Neural cell (in vitro differentiated cells): ENCODE measurements at regions not wholly inside any gene's neighbourhood (a gene's known extent, or its start where the extent isn't known, plus 50 kb on each side); places are given as distances from the start of the nearest gene placed in this dataset.

ENCODE experiments used
- CTCF ChIP-seq: fragments of 450-650 bp; IDR thresholded peaks from 2 replicates; pipeline ENCODE4 v1.5.1; 2014; ENCODE audit warnings: antibody characterized with exemption, mild to moderate bottlenecking, moderate library complexity; ENCODE audit not compliant: poor library complexity, severe bottlenecking
- EP300 ChIP-seq: fragments of 450-650 bp; conservative IDR thresholded peaks from 2 replicates; pipeline ENCODE4 v1.6.1; 2014; ENCODE audit warnings: antibody characterized with exemption, mild to moderate bottlenecking, moderate library complexity; ENCODE audit not compliant: poor library complexity, severe bottlenecking
- EZH2 ChIP-seq: fragments of 200-600, 300-800 bp; shearing (Covaris generic), sonication (generic); IDR thresholded peaks from 2 replicates; pipeline ENCODE4 v1.6.1; 2014; ENCODE audit warnings: antibody characterized with exemption, low read length, borderline replicate concordance, mild to moderate bottlenecking; ENCODE audit not compliant: insufficient read depth, poor library complexity, severe bottlenecking
- MXI1 ChIP-seq: fragments of 450-650 bp; conservative IDR thresholded peaks from 2 replicates; pipeline ENCODE4 v1.6.1; 2014; ENCODE audit warnings: antibody characterized with exemption, mild to moderate bottlenecking; ENCODE audit not compliant: poor library complexity, severe bottlenecking
- POLR2AphosphoS5 ChIP-seq: IDR thresholded peaks from 2 replicates; pipeline ENCODE4 v1.6.1; 2012
- RAD21 ChIP-seq: fragments of 450-650 bp; conservative IDR thresholded peaks from 2 replicates; pipeline ENCODE4 v1.6.1; 2014; ENCODE audit warnings: antibody characterized with exemption, mild to moderate bottlenecking, moderate library complexity
- REST ChIP-seq: IDR thresholded peaks from 2 replicates; pipeline ENCODE4 v1.6.1; 2012; ENCODE audit warnings: borderline replicate concordance
- SMC3 ChIP-seq: fragments of 450-650 bp; conservative IDR thresholded peaks from 2 replicates; pipeline ENCODE4 v1.6.1; 2014; ENCODE audit warnings: antibody characterized with exemption, mild to moderate bottlenecking, moderate library complexity; ENCODE audit not compliant: poor library complexity
- TAF1 ChIP-seq: IDR thresholded peaks from 2 replicates; pipeline ENCODE4 v1.6.1; 2012; ENCODE audit warnings: low read depth

- TF ChIP-seq REST (no peak), POLR2AphosphoS5 (no peak), CTCF (no peak), EZH2 (no peak), RAD21 (no peak), SMC3 (no peak), TAF1 (no peak), EP300 (no peak), MXI1 (no peak)
Observed at GRCh38 chr5:153136910-153137614, 353.4 kb upstream of the GRIA1 start.
